ENCODE measurements at regions not wholly inside any gene's neighbourhood (a gene's known extent, or its start where the extent isn't known, plus 50 kb on each side); places are given as distances from the start of the nearest gene placed in this dataset.

GRCh38 chr9:80646211-80646610, 1043.1 kb downstream of the TLE1 start:
- no peaks in the 10 kb centered on the region for H3K79me2 ChIP-seq (ENCODE audit: control insufficient read depth, insufficient read depth, low read length)
- ChIA-PET CTCF (no interaction called here), RAD21 (ENCODE audit: unreplicated experiment) (no interaction called here), SMC1A (ENCODE audit: uncharacterized antibody, unreplicated experiment) (interaction anchor here (0.7 to 1.0 kb wide), 2 partner anchors 14 to 182 kb away, joined by 3 read pairs; no protein-coding TSS in a partner anchor), POLR2A (no interaction called here)
- TF ChIP-seq USF1 (IDR thresholded peaks at IDR 0.05; ENCODE audit: borderline replicate concordance, extremely low read length, insufficient read depth, low read depth, low read length) (no peak), TCF3 (IDR thresholded peaks at IDR 0.05; ENCODE audit: borderline replicate concordance, insufficient read depth, low read depth, low read length) (no peak)
- in situ Hi-C loops (cut with MboI) (no loop called here), intact Hi-C loops (cut with micrococcal nuclease; ENCODE audit: unreplicated experiment) (no loop called here)
- H3K9me3 ChIP-seq (replicated peaks; ENCODE audit: control insufficient read depth, insufficient read depth, low read length), result no peaks in the 10 kb centered on the region
- no peaks in the 10 kb centered on the region for H3K4me1 ChIP-seq (ENCODE audit: control insufficient read depth, insufficient read depth, low read length)
- no peaks in the 10 kb centered on the region for H4K20me1 ChIP-seq (ENCODE audit: control insufficient read depth, insufficient read depth)
- no peak overlapping the region for H2AFZ ChIP-seq (ENCODE audit: control insufficient read depth, low read depth, low read length)
- H3K4me3 ChIP-seq, result no peak overlapping the region
- no peak for FAIRE-seq
- DNase-seq (ENCODE audit: low read depth, low spot score), result no peak
- WGBS (ENCODE audit: insufficient coverage, insufficient replicate concordance, low lambda C conversion rate, missing lambda C conversion rate), result 36% methylated on average over 4 of the region's 4 CpGs
- H3K27me3 ChIP-seq (replicated peaks in 1 of 2; ENCODE audit: control insufficient read depth in 2 of 2, insufficient read depth in 2 of 2, low read length in 1 of 2), result no peaks in the 10 kb centered on the region
- no TSS peak for BruUV-seq (replicated peaks)
- no peaks in the 10 kb centered on the region for H3K36me3 ChIP-seq (ENCODE audit: control insufficient read depth in 2 of 2, insufficient read depth in 2 of 2, low read length in 1 of 2)
- no peak overlapping the region for H3K9ac ChIP-seq (ENCODE audit: control insufficient read depth, insufficient read depth, low read length)
- no peak overlapping the region for H3K4me2 ChIP-seq (ENCODE audit: control insufficient read depth, insufficient read depth)
- no peak overlapping the region for H3K27ac ChIP-seq (ENCODE audit: control insufficient read depth, insufficient read depth)
- ATAC-seq, result no peak

- DNase-seq (ENCODE audit: low read depth, low spot score) (no peak), FAIRE-seq (no peak), ATAC-seq (no peak)
- no peaks in the 10 kb centered on the region for H3K79me2 ChIP-seq (ENCODE audit: control insufficient read depth, insufficient read depth, low read length)
- ChIA-PET CTCF (no interaction called here), POLR2A (no interaction called here), RAD21 (ENCODE audit: unreplicated experiment) (no interaction called here), SMC1A (ENCODE audit: uncharacterized antibody, unreplicated experiment) (no interaction called here)
- no TSS peak for BruUV-seq (replicated peaks)
- H3K9me3 ChIP-seq (replicated peaks; ENCODE audit: control insufficient read depth, insufficient read depth, low read length), result no peaks in the 10 kb centered on the region
- H3K4me2 ChIP-seq (ENCODE audit: control insufficient read depth, insufficient read depth), result no peak overlapping the region
- no peak overlapping the region for H3K27ac ChIP-seq (ENCODE audit: control insufficient read depth, insufficient read depth)
- TF ChIP-seq MXI1 (IDR thresholded peaks at IDR 0.05; ENCODE audit: low read depth, low read length) (no peak), RCOR1 (conservative IDR thresholded peaks at IDR 0.05; ENCODE audit: low read depth, low read length) (no peak), SMARCA5 (IDR thresholded peaks at IDR 0.05) (no peak), E2F8 (IDR thresholded peaks at IDR 0.05; ENCODE audit: low read depth, partially characterized antibody) (no peak), IRF4 (IDR thresholded peaks at IDR 0.05; ENCODE audit: low read depth, low read length) (no peak), LARP7 (IDR thresholded peaks at IDR 0.05) (no peak), MEF2A (IDR thresholded peaks at IDR 0.05; ENCODE audit: insufficient read depth, low read depth, low read length) (no peak), SKIL (IDR thresholded peaks at IDR 0.05; ENCODE audit: low read depth, poor library complexity, severe bottlenecking) (no peak), BCL3 (IDR thresholded peaks at IDR 0.05; ENCODE audit: borderline replicate concordance, insufficient read depth, low read depth, low read length, poor library complexity, severe bottlenecking) (no peak)
- H3K9ac ChIP-seq (ENCODE audit: control insufficient read depth, insufficient read depth, low read length), result no peak overlapping the region
- no peak overlapping the region for H3K4me3 ChIP-seq
- H3K4me1 ChIP-seq (ENCODE audit: control insufficient read depth, insufficient read depth, low read length), result no peaks in the 10 kb centered on the region
- H3K27me3 ChIP-seq (replicated peaks in 1 of 2; ENCODE audit: control insufficient read depth in 2 of 2, insufficient read depth in 2 of 2, low read length in 1 of 2), result no peaks in the 10 kb centered on the region
- no peaks in the 10 kb centered on the region for H4K20me1 ChIP-seq (ENCODE audit: control insufficient read depth, insufficient read depth)
- intact Hi-C loops (cut with micrococcal nuclease; ENCODE audit: unreplicated experiment) (no loop called here), in situ Hi-C loops (cut with MboI) (no loop called here)
- H3K36me3 ChIP-seq (ENCODE audit: control insufficient read depth in 2 of 2, insufficient read depth in 2 of 2, low read length in 1 of 2), result no peaks in the 10 kb centered on the region
- 0% methylated on average over 3 of the region's 3 CpGs for WGBS (ENCODE audit: insufficient coverage, insufficient replicate concordance, low lambda C conversion rate, missing lambda C conversion rate)
- no peak overlapping the region for H2AFZ ChIP-seq (ENCODE audit: control insufficient read depth, low read depth, low read length)
Measured at GRCh38 chr9:80644044-80644443, 1045.3 kb downstream of the TLE1 start.

All from GM12878 (cell line).